HEK293T (cell line): ENCODE measurements at regions not wholly inside any gene's neighbourhood (a gene's known extent, or its start where the extent isn't known, plus 50 kb on each side); places are given as distances from the start of the nearest gene placed in this dataset.

Experiments
- CTCF ChIA-PET: fragments of 350-600 bp; formaldehyde crosslinking; extraction: SDS; loops from one replicate; lab custom pipeline; 2021; ENCODE audit warnings: antibody characterized with exemption, inconsistent platforms; lab: Yijun Ruan, JAX
- POLR2A ChIA-PET: fragments of 350-600 bp; formaldehyde crosslinking; extraction: SDS; loops from one replicate; lab custom pipeline; 2020; ENCODE audit warnings: antibody characterized with exemption, inconsistent platforms; lab: Yijun Ruan, JAX
- DNase-seq: peaks from one replicate; pipeline ENCODE4 v3.0.0; 2012; ENCODE audit warnings: mixed read lengths; ENCODE audit errors: extremely low spot score
- ARNT ChIP-seq: fragments of 450-650 bp; IDR thresholded peaks from 2 replicates; pipeline ENCODE4 v1.6.1; 2017; ENCODE audit warnings: mild to moderate bottlenecking
- BHLHE40 ChIP-seq: fragments of 450-650 bp; IDR thresholded peaks from 2 replicates; pipeline ENCODE4 v1.6.1; 2016; ENCODE audit warnings: mild to moderate bottlenecking, moderate library complexity, borderline replicate concordance
- CTBP1 ChIP-seq: fragments of 450-650 bp; IDR thresholded peaks from 2 replicates; pipeline ENCODE4 v1.6.1; 2016; ENCODE audit warnings: borderline replicate concordance
- ELF4 ChIP-seq: fragments of 450-650 bp; IDR thresholded peaks from 2 replicates; pipeline ENCODE4 v1.6.1; 2017; ENCODE audit warnings: antibody characterized with exemption
- FOXA1 ChIP-seq: fragments of 450-650 bp; IDR thresholded peaks from 2 replicates; pipeline ENCODE4 v1.6.1; 2016; ENCODE audit warnings: mild to moderate bottlenecking
- FOXK2 ChIP-seq: fragments of 450-650 bp; IDR thresholded peaks from 2 replicates; pipeline ENCODE4 v1.6.1; 2016; ENCODE audit warnings: mild to moderate bottlenecking
- FOXM1 ChIP-seq: fragments of 450-650 bp; IDR thresholded peaks from 2 replicates; pipeline ENCODE4 v1.6.1; 2017; ENCODE audit warnings: mild to moderate bottlenecking, borderline replicate concordance
- HDGF ChIP-seq: fragments of 450-650 bp; IDR thresholded peaks from 2 replicates; pipeline ENCODE4 v1.6.1; 2017; ENCODE audit warnings: antibody characterized with exemption, borderline replicate concordance
- L3MBTL2 ChIP-seq: fragments of 450-650 bp; conservative IDR thresholded peaks from 2 replicates; pipeline ENCODE4 v1.6.1; 2016; ENCODE audit warnings: mild to moderate bottlenecking
- LEF1 ChIP-seq: fragments of 450-650 bp; IDR thresholded peaks from 2 replicates; pipeline ENCODE4 v1.6.1; 2017; ENCODE audit warnings: mild to moderate bottlenecking, borderline replicate concordance
- NFRKB ChIP-seq: fragments of 450-650 bp; IDR thresholded peaks from 2 replicates; pipeline ENCODE4 v1.6.1; 2016; ENCODE audit warnings: mild to moderate bottlenecking, moderate library complexity
- PKNOX1 ChIP-seq: fragments of 450-650 bp; IDR thresholded peaks from 2 replicates; pipeline ENCODE4 v1.6.1; 2016
- SP1 ChIP-seq: fragments of 450-650 bp; IDR thresholded peaks from 2 replicates; pipeline ENCODE4 v1.6.1; 2017
- SUZ12 ChIP-seq: fragments of 450-650 bp; IDR thresholded peaks from 2 replicates; pipeline ENCODE4 v1.6.1; 2016; ENCODE audit warnings: mild to moderate bottlenecking
- TARDBP ChIP-seq: fragments of 450-650 bp; IDR thresholded peaks from 2 replicates; pipeline ENCODE4 v1.6.1; 2016
- ZNF384 ChIP-seq: fragments of 450-650 bp; IDR thresholded peaks from 2 replicates; pipeline ENCODE4 v1.6.1; 2016

GRCh38 chr20:22408521-22409402 lies 175.6 kb downstream of the FOXA2 start:
- ChIA-PET CTCF (no interaction called here), POLR2A (no interaction called here)
- DNase-seq, result no peak
- TF ChIP-seq CTBP1 (no peak), ARNT (no peak), PKNOX1 (no peak), SP1 (no peak), TARDBP (no peak), FOXM1 (no peak), NFRKB (no peak), FOXA1 (no peak), L3MBTL2 (no peak), LEF1 (no peak), ELF4 (no peak)

- TF ChIP-seq ARNT (no peak), PKNOX1 (no peak), FOXM1 (no peak), FOXK2 (no peak)
- ChIA-PET POLR2A (no interaction called here), CTCF (no interaction called here)
- DNase-seq, result no peak
Observed at GRCh38 chr20:22407237-22408193, 176.9 kb downstream of the FOXA2 start.

GRCh38 chr20:22404419-22405170 lies 179.8 kb downstream of the FOXA2 start:
- no peak for TF ChIP-seq SP1
- TF ChIP-seq TARDBP, result no peak
- TF ChIP-seq SUZ12, result no peak
- DNase-seq, result no peak
- CTCF ChIA-PET, result interaction anchor here (1.2 kb wide), 1 partner anchor 182 kb away, joined by 6 read pairs; no protein-coding TSS in a partner anchor
- POLR2A ChIA-PET, result no interaction called here

- POLR2A ChIA-PET, result no interaction called here
- TF ChIP-seq NFRKB (no peak), SUZ12 (no peak), FOXM1 (no peak), FOXK2 (no peak), HDGF (no peak), CTBP1 (no peak), SP1 (no peak), BHLHE40 (no peak)
- DNase-seq, result no peak
- CTCF ChIA-PET, result interaction anchor here (0.7 to 1.2 kb wide), 2 partner anchors 19 to 183 kb away, joined by 3 to 6 read pairs; no protein-coding TSS in a partner anchor
Observed at GRCh38 chr20:22403632-22404361, 180.6 kb downstream of the FOXA2 start.

GRCh38 chr20:22403022-22403631 lies 181.2 kb downstream of the FOXA2 start:
- DNase-seq, result no peak
- CTCF ChIA-PET, result interaction anchor here (0.7 to 1.2 kb wide), 2 partner anchors 20 to 183 kb away, joined by 3 to 6 read pairs; no protein-coding TSS in a partner anchor
- TF ChIP-seq FOXM1 (no peak), NFRKB (no peak)
- POLR2A ChIA-PET, result no interaction called here

GRCh38 chr20:22402550-22402949 lies 181.8 kb downstream of the FOXA2 start:
- DNase-seq, result no peak
- CTCF ChIA-PET, result no interaction called here
- TF ChIP-seq ELF4, result no peak
- no peak for TF ChIP-seq ZNF384
- TF ChIP-seq HDGF, result no peak
- TF ChIP-seq LEF1, result no peak
- TF ChIP-seq L3MBTL2, result no peak
- no peak for TF ChIP-seq CTBP1
- TF ChIP-seq SUZ12, result no peak
- TF ChIP-seq ARNT, result no peak
- no peak for TF ChIP-seq FOXM1
- no peak for TF ChIP-seq FOXK2
- TF ChIP-seq PKNOX1, result no peak
- no peak for TF ChIP-seq TARDBP
- no peak for TF ChIP-seq BHLHE40
- no peak for TF ChIP-seq SP1
- no peak for TF ChIP-seq NFRKB
- no peak for TF ChIP-seq FOXA1

More at GRCh38 chr20:22402550-22402949, 181.8 kb downstream of the FOXA2 start:
- POLR2A ChIA-PET, result no interaction called here
